Posterior cingulate gyrus (tissue), 11 donors: ENCODE measurements at regions not wholly inside any gene's neighbourhood (a gene's known extent, or its start where the extent isn't known, plus 50 kb on each side); places are given as distances from the start of the nearest gene placed in this dataset.
"Not testable (repeated sequence)": the region's sequence is repeated elsewhere in the genome, so short reads cannot be mapped to it uniquely, and the experiment has no call there.

ENCODE experiments used
- DNase-seq, 10 donors: peaks; one replicate each; pipeline versions ENCODE4 v3.0.0 to v3.0.0-alpha.2; 2020 to 2021; ENCODE audit warnings: mixed read lengths in 3 of 10
- intact Hi-C: fragments of 100-400 bp; cut with DNase I; formaldehyde crosslinking; loops from one replicate; pipeline ENCODE4 v1.15.1; 2023

GRCh38 chr13:64684685-64685431, 2545.3 kb downstream of the PCDH9 start:
- peak in 1 of 10 donors; percentile 43 for DNase-seq
- intact Hi-C loops: no loop called here

- no peak for DNase-seq
- intact Hi-C loops: no loop called here
These were observed 2546.0 kb downstream of the PCDH9 start for GRCh38 chr13:64684108-64684507.

GRCh38 chr13:64680739-64681138, 2549.4 kb downstream of the PCDH9 start:
- intact Hi-C loops: no loop called here
- DNase-seq: no peak

- intact Hi-C loops: no loop called here
- DNase-seq: no peak
These were observed 2554.8 kb downstream of the PCDH9 start for GRCh38 chr13:64675255-64675892.

DNA sequence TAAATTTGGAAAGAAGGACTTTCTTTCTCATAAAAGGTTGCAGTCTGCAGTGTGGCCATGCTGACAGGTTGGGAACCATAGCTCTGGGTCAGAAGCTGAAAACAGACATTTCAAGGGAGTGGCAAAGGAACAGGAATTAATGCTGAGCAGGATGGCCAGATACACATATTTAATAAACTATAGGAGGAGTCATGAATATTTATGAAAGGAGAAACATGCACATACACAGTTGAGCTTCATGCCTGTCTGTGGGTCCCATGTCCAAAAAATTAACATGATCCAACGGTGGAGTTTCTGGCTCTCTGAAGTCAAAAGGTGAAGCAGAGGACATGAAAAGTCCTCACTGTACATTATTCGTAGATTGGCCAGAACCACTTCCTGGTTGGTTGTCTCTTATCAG, 2556.0 kb downstream of the PCDH9 start:
- intact Hi-C loops: no loop called here
- no peak for DNase-seq

GRCh38 chr13:64672751-64673150, 2557.4 kb downstream of the PCDH9 start:
- intact Hi-C loops: no loop called here
- DNase-seq: no peak

DNA sequence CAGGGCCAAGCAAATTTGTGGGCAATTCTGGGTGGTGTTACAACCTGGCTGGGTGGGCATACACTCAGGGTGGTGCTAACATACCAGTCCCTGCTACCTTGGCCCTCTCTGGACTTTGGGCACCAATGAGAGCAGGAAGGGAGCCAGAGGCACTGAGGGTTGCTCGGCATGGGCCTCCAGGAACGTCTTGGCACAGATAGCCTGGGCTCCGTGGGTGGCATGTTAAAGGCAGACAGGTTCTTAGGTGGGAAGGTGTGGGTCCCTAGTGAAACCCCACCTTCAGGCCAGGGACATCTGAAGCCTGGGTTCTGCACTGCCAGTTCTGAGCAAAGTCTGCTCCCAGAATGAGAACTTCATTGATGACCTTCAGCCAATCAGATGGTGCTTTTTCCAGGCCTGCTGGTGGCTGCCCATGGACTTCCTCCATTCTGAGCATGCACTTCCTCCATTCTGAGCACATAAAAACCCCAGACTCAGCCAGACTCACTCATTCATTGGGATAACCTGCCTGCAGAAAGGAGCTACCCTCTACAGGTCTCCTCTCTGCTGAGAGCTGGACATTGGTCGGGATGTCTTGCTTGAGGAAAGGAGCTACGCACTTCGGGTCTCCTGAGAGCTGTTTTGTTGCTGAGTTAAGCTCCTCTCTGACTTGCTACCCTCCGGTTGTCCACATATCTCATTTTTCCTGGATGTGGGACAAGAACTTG, 2567.1 kb downstream of the PCDH9 start:
- intact Hi-C loops: no loop called here
- DNase-seq: peak in 2 of 10 donors; percentile 63 to 70

DNA sequence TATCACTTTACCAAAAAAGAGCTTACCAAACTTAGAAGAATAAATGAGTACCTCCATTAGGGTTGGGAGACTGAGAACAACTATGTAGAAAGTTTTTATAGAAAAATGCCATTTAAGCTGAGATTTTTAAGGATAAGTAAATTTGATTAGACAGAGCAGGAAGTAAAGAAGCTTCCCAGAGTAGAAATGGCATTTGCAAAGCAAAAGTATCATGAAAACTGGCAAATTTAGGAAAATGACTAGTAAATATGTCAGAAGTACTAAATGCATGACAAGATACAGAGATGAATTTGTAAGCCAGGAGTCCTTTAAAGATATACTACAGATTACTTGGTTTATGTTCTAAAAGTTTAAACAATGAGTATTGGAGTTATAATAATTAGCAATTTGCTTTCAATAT, 2581.8 kb downstream of the PCDH9 start:
- intact Hi-C loops: no loop called here
- DNase-seq: no peak

GRCh38 chr13:64643066-64643465, 2587.1 kb downstream of the PCDH9 start:
- intact Hi-C loops: no loop called here

GRCh38 chr13:64640002-64640401, 2590.1 kb downstream of the PCDH9 start:
- intact Hi-C loops: no loop called here

More at GRCh38 chr13:64643066-64643465, 2587.1 kb downstream of the PCDH9 start:
- DNase-seq: no peak

DNA sequence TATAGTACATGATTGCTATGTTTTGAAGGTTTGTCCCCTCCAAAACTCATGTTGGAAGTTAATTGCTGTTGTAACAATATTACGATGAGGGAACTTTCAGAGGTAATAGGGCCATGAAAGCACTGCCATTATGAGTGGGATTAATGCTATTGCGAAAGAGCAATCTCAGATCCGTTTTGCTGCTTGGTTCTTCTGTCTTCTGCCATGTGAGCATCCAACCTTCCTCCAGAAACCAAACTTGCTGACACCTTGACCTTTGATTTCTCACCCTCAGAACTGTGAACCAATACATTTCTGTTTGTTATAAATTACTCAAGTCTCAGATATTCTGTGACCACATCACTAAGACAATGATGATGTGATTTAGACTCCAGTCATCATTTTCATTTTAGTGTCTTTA, 2590.9 kb downstream of the PCDH9 start:
- DNase-seq: no peak

More at GRCh38 chr13:64640002-64640401, 2590.1 kb downstream of the PCDH9 start:
- DNase-seq: no peak

DNA sequence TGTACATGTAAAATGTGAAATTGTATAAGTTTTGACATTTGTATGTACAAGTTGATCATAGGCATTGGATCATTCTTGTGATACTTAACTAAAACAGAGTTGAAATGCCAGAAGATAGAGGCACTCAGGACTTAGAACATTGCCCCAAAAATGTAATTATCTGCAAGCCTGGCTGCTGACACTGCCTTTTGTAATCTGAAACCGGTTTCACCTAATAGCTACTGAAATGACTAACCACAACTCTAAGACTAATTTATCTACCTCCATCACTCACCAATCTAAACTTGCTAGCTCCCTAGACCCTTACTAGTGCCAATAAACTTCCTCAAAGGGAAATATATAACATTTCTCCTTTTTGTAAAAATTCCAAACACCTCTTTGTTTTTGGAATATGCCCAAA, 2596.2 kb downstream of the PCDH9 start:
- DNase-seq: no peak
- intact Hi-C loops: no loop called here

More for the DNA sequence above, 2590.9 kb downstream of the PCDH9 start:
- intact Hi-C loops: no loop called here

GRCh38 chr13:64627654-64628053, 2602.5 kb downstream of the PCDH9 start:
- no peak for DNase-seq
- intact Hi-C loops: no loop called here

DNA sequence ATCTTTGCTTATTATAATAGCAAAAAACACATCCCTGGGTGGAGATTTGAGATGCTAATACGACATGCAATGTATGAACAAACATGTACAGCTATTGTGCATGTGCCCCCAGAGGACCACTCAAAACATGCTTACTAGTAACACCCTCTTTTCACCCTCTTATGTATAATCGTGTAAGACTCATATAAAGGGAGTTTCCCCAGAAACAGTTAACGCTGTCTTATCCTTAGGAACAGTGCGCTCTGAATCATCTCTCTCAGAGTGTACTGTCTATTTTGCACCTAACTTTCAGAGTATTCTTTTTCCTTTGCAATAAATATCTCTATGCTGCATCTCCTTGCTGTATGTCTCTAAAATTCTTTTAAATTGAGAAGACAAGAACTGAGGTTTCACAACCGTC, 2604.0 kb downstream of the PCDH9 start:
- DNase-seq: no peak
- intact Hi-C loops: no loop called here

GRCh38 chr13:64617231-64617630, 2612.9 kb downstream of the PCDH9 start:
- intact Hi-C loops: no loop called here

DNA sequence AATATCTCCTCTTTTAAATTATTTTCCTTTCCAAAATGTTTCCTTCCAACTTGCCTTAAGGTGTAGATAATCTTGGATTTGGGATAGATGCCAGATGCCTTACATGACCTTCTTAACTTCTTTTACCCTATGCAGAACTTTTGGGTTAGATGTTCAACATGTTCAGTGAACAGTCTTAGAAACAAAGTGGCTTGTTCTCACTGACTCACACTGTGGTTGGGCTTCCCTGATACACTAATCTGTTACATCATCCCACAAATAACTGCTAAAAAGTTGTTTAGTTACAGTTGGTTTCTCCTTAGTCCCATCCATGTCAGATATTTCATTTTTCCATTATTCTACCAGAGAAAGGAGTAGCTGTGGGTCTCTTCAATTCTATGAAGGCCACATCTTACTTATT, 2638.2 kb downstream of the PCDH9 start:
- DNase-seq: no peak
- intact Hi-C loops: no loop called here

More at GRCh38 chr13:64617231-64617630, 2612.9 kb downstream of the PCDH9 start:
- DNase-seq: no peak

- intact Hi-C loops: no loop called here
- no peak for DNase-seq
These were observed 2650.8 kb downstream of the PCDH9 start for GRCh38 chr13:64579331-64579730.

- intact Hi-C loops: no loop called here
- DNase-seq: no peak
These were observed 2661.4 kb downstream of the PCDH9 start for GRCh38 chr13:64568748-64569147.

GRCh38 chr13:64558031-64558430, 2672.1 kb downstream of the PCDH9 start:
- DNase-seq: peak in 2 of 10 donors; percentile 54
- intact Hi-C loops: not testable (repeated sequence)

DNA sequence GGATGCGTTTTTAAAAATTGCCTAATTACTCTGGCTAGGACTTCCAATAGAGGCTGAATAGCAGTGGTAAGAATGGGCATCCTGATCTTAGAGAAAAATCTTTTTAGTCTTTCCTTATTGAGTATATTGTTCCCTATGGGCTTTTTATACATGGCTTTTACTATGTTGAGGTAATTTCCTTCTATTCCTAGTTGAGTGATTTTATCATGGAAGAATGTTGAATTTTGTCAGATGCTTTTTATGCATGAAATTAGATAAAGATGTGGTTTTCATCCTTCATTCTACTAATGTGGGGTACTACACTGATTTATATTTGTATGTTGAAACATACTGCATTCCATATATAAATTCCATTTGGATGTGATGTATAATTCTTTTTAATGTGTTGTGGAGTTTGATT, 2673.8 kb downstream of the PCDH9 start:
- no peak for DNase-seq
- intact Hi-C loops: no loop called here

- DNase-seq: no peak
- intact Hi-C loops: no loop called here
These were observed 2676.6 kb downstream of the PCDH9 start for GRCh38 chr13:64553411-64554129.
